Breast epithelium (tissue), 3 donors: ENCODE measurements at regions not wholly inside any gene's neighbourhood (a gene's known extent, or its start where the extent isn't known, plus 50 kb on each side); places are given as distances from the start of the nearest gene placed in this dataset.

Experiments
- CTCF ChIP-seq, 3 donors: fragments of 450-650 bp; IDR thresholded peaks; one replicate each; pipeline ENCODE4 v1.5.1; 2016 to 2017; ENCODE audit warnings: antibody characterized with exemption in 3 of 3, mild to moderate bottlenecking in 3 of 3, moderate library complexity in 3 of 3
- POLR2A ChIP-seq: fragments of 450-650 bp; IDR thresholded peaks from one replicate; pipeline ENCODE4 v1.6.1; 2016; ENCODE audit warnings: antibody characterized with exemption, mild to moderate bottlenecking, moderate library complexity

GRCh38 chr2:182584462-182584861 lies 131.6 kb upstream of the DNAJC10 start:
- TF ChIP-seq POLR2A, result no peak
- no peak for TF ChIP-seq CTCF (IDR thresholded peaks at IDR 0.05)
